ENCODE measurements at regions not wholly inside any gene's neighbourhood (a gene's known extent, or its start where the extent isn't known, plus 50 kb on each side); places are given as distances from the start of the nearest gene placed in this dataset.

GRCh38 chr1:57553666-57554065 is 129.8 kb upstream of the DAB1 start:
- TF ChIP-seq CTCF (IDR thresholded peaks at IDR 0.05) (no peak), POLR2A (IDR thresholded peaks at IDR 0.05) (no peak)

Data from body of pancreas (tissue), 4 donors.